GM21825 (cell line): ENCODE measurements at regions not wholly inside any gene's neighbourhood (a gene's known extent, or its start where the extent isn't known, plus 50 kb on each side); places are given as distances from the start of the nearest gene placed in this dataset.
A peak's percentile ranks its signal among the peaks of the same experiment; 100 is the strongest.
"Not testable (repeated sequence)": the region's sequence is repeated elsewhere in the genome, so short reads cannot be mapped to it uniquely, and the experiment has no call there.

Experiments
- ATAC-seq: cut with Tn5 transposase; IDR thresholded peaks from one replicate; pipeline ENCODE4 v1.9.1; 2021; ENCODE audit warnings: mild to moderate bottlenecking, moderate library complexity; ENCODE audit not compliant: unreplicated experiment

GRCh38 chr4:163077680-163078079 lies 89.0 kb downstream of the NAF1 start:
- no peak for ATAC-seq

- no peak for ATAC-seq
These were observed 94.5 kb downstream of the NAF1 start for GRCh38 chr4:163072222-163072621.

GRCh38 chr4:163071308-163071707 lies 95.4 kb downstream of the NAF1 start:
- no peak for ATAC-seq

- ATAC-seq = no peak
These were observed 96.7 kb downstream of the NAF1 start for GRCh38 chr4:163070023-163070422.

- no peak for ATAC-seq
These were observed 102.8 kb downstream of the NAF1 start for GRCh38 chr4:163063891-163064290.

- no peak for ATAC-seq
These were observed 118.2 kb downstream of the NAF1 start for GRCh38 chr4:163048447-163048846.

- peak; percentile 82 for ATAC-seq
These were observed 124.4 kb downstream of the NAF1 start for GRCh38 chr4:163042306-163042705.

GRCh38 chr4:163017135-163017534 lies 149.6 kb downstream of the NAF1 start:
- ATAC-seq = no peak

GRCh38 chr4:163012816-163013215 lies 153.9 kb downstream of the NAF1 start:
- no peak for ATAC-seq

GRCh38 chr4:163003979-163004378 lies 162.7 kb downstream of the NAF1 start:
- no peak for ATAC-seq

- no peak for ATAC-seq
These were observed 178.2 kb downstream of the NAF1 start for GRCh38 chr4:162988530-162988929.

- ATAC-seq = no peak
These were observed 181.6 kb downstream of the NAF1 start for GRCh38 chr4:162985131-162985530.

GRCh38 chr4:162984621-162985020 lies 182.1 kb downstream of the NAF1 start:
- ATAC-seq = no peak

- ATAC-seq = no peak
These were observed 184.9 kb downstream of the NAF1 start for GRCh38 chr4:162981823-162982222.

GRCh38 chr4:162978398-162978797 lies 188.3 kb downstream of the NAF1 start:
- no peak for ATAC-seq

GRCh38 chr4:162977788-162978187 lies 188.9 kb downstream of the NAF1 start:
- no peak for ATAC-seq

GRCh38 chr4:162972661-162973330 lies 193.9 kb downstream of the NAF1 start:
- ATAC-seq = no peak

GRCh38 chr4:162969194-162969593 lies 197.5 kb downstream of the NAF1 start:
- no peak for ATAC-seq

- ATAC-seq = not testable (repeated sequence)
These were observed 200.7 kb downstream of the NAF1 start for GRCh38 chr4:162965978-162966377.

- ATAC-seq = no peak
These were observed 207.6 kb downstream of the NAF1 start for GRCh38 chr4:162959046-162959445.

- no peak for ATAC-seq
These were observed 209.1 kb downstream of the NAF1 start for GRCh38 chr4:162957521-162958143.

- no peak for ATAC-seq
These were observed 211.7 kb downstream of the NAF1 start for GRCh38 chr4:162954976-162955375.

GRCh38 chr4:162952232-162952631 lies 214.5 kb downstream of the NAF1 start:
- ATAC-seq = no peak
